ENCODE measurements at regions not wholly inside any gene's neighbourhood (a gene's known extent, or its start where the extent isn't known, plus 50 kb on each side); places are given as distances from the start of the nearest gene placed in this dataset.

GRCh38 chr12:114898159-114898558 is 214.2 kb upstream of the TBX3 start:
- Histone ChIP-seq H3K9ac (ENCODE audit: insufficient read depth, low read length, poor library complexity, severe bottlenecking) (no peak overlapping the region), H3K27me3 (ENCODE audit: control insufficient read depth in 2 of 2, insufficient read depth in 2 of 2, low read length in 2 of 2) (peaks cover 0 to 5% of the 10 kb centered on the region in 2 donors), H3K4me3 (replicated peaks in 1 of 3; ENCODE audit: low read depth in 2 of 3, low read length in 3 of 3) (no peak overlapping the region), H3K4me1 (ENCODE audit: control insufficient read depth in 1 of 2, insufficient read depth in 2 of 2, low read length in 2 of 2) (no peaks in the 10 kb centered on the region), H2AFZ (ENCODE audit: insufficient read depth, low read depth, low read length, poor library complexity, severe bottlenecking) (no peak overlapping the region), H4K20me1 (ENCODE audit: insufficient read depth, low read length) (no peaks in the 10 kb centered on the region), H3K4me2 (replicated peaks; ENCODE audit: extremely low read depth, low read length, poor library complexity, severe bottlenecking) (no peak overlapping the region), H3K36me3 (replicated peaks in 1 of 2; ENCODE audit: control insufficient read depth in 1 of 2, insufficient read depth in 2 of 2, low read length in 2 of 2) (no peaks in the 10 kb centered on the region), H3K79me2 (ENCODE audit: insufficient read depth, low read length) (no peaks in the 10 kb centered on the region), H3K9me3 (replicated peaks in 1 of 2; ENCODE audit: control insufficient read depth in 1 of 2, insufficient read depth in 1 of 2, low read length in 2 of 2) (no peaks in the 10 kb centered on the region), H3K27ac (ENCODE audit: low read depth in 1 of 2, low read length in 2 of 2) (no peak overlapping the region)
- DNase-seq: no peak
- no peaks in the 10 kb centered on the region for H3K4me1 Mint-ChIP-seq
- no CpG with 5 or more reads among the region's 2 CpGs for WGBS (ENCODE audit: insufficient coverage)
- no peak overlapping the region for H3K4me3 Mint-ChIP-seq
- intact Hi-C loops (cut with micrococcal nuclease): no loop called here
- peaks cover 0 to 9% (median 0%) of the 10 kb centered on the region in 7 donors for H3K9me3 Mint-ChIP-seq
- TF ChIP-seq CTCF (IDR thresholded peaks at IDR 0.05): no peak
- no peaks in the 10 kb centered on the region for H3K36me3 Mint-ChIP-seq
- peaks cover 0 to 2% (median 0%) of the 10 kb centered on the region in 3 donors for H3K27me3 Mint-ChIP-seq (ENCODE audit: low read depth in 3 of 3)
- H3K27ac Mint-ChIP-seq: no peak overlapping the region

- Histone ChIP-seq H3K4me1 (ENCODE audit: control insufficient read depth in 1 of 2, insufficient read depth in 2 of 2, low read length in 2 of 2) (no peaks in the 10 kb centered on the region), H3K27ac (ENCODE audit: low read depth in 1 of 2, low read length in 2 of 2) (no peak overlapping the region), H2AFZ (ENCODE audit: insufficient read depth, low read depth, low read length, poor library complexity, severe bottlenecking) (no peak overlapping the region), H3K9me3 (replicated peaks in 1 of 2; ENCODE audit: control insufficient read depth in 1 of 2, insufficient read depth in 1 of 2, low read length in 2 of 2) (no peaks in the 10 kb centered on the region), H4K20me1 (ENCODE audit: insufficient read depth, low read length) (no peaks in the 10 kb centered on the region), H3K9ac (ENCODE audit: insufficient read depth, low read length, poor library complexity, severe bottlenecking) (no peak overlapping the region), H3K4me2 (replicated peaks; ENCODE audit: extremely low read depth, low read length, poor library complexity, severe bottlenecking) (no peak overlapping the region), H3K79me2 (ENCODE audit: insufficient read depth, low read length) (no peaks in the 10 kb centered on the region), H3K4me3 (replicated peaks in 1 of 3; ENCODE audit: low read depth in 2 of 3, low read length in 3 of 3) (no peak overlapping the region), H3K36me3 (replicated peaks in 1 of 2; ENCODE audit: control insufficient read depth in 1 of 2, insufficient read depth in 2 of 2, low read length in 2 of 2) (no peaks in the 10 kb centered on the region), H3K27me3 (ENCODE audit: control insufficient read depth in 2 of 2, insufficient read depth in 2 of 2, low read length in 2 of 2) (peaks cover 0 to 5% of the 10 kb centered on the region in 2 donors)
- peaks cover 0 to 7% (median 2%) of the 10 kb centered on the region in 3 donors for H3K27me3 Mint-ChIP-seq (ENCODE audit: low read depth in 3 of 3)
- TF ChIP-seq CTCF (IDR thresholded peaks at IDR 0.05): no peak
- H3K4me3 Mint-ChIP-seq: no peak overlapping the region
- H3K27ac Mint-ChIP-seq: no peak overlapping the region
- DNase-seq: no peak
- intact Hi-C loops (cut with micrococcal nuclease): no loop called here
- H3K9me3 Mint-ChIP-seq: peaks cover 0 to 9% (median 0%) of the 10 kb centered on the region in 7 donors
- no peaks in the 10 kb centered on the region for H3K36me3 Mint-ChIP-seq
- H3K4me1 Mint-ChIP-seq: no peaks in the 10 kb centered on the region
- WGBS (ENCODE audit: insufficient coverage): 10% methylated on average over 2 of the region's 5 CpGs
These were observed 211.9 kb upstream of the TBX3 start for GRCh38 chr12:114895827-114896226.
